Stimulated activated CD8-positive, alpha-beta memory T cell treated with anti-CD3 and anti-CD28 coated beads, Interleukin-15, amount 100 ng/mL, for 48 hours (primary cell): ENCODE measurements at regions not wholly inside any gene's neighbourhood (a gene's known extent, or its start where the extent isn't known, plus 50 kb on each side); places are given as distances from the start of the nearest gene placed in this dataset.

ENCODE experiments used
- DNase-seq, 2 donors: peaks; one replicate each; pipeline ENCODE4 v3.0.0-alpha.2; 2020; ENCODE audit warnings: low read depth in 2 of 2

DNA sequence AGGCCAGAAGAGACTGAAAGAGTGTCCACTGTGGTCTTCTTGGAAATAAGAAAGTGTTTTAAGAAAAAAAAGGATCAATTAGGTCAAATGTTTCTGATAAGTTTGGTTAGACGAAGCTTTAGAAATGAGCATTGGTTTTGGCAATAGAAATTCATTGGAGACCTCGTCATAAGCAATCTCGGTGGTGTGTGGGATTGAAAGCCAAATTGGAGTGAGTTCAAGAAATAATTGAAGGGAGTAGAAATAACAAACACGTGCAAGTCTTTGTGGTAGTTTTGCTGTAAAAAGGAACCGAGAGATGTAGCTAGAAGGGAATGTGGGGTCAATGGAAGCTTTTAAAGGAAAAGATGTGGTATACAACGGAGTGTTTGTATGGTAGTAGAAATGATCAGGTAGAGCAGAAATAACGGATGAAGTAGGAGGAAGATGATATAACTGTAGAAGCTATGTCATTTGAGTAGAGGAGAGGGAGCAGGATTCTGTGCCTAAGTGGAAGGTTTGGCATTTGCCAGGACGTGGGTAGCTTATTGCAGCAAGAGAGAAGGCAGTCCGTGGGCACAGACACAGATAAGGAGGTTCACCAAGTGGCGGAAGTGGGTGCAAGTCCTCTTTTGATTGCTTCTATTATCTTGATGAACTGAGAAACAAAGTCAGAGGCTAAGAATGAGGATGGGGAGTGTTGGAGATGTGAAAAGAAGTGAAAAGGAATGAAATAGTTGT is 146.2 kb downstream of the DACT1 start:
- no peak for DNase-seq

DNA sequence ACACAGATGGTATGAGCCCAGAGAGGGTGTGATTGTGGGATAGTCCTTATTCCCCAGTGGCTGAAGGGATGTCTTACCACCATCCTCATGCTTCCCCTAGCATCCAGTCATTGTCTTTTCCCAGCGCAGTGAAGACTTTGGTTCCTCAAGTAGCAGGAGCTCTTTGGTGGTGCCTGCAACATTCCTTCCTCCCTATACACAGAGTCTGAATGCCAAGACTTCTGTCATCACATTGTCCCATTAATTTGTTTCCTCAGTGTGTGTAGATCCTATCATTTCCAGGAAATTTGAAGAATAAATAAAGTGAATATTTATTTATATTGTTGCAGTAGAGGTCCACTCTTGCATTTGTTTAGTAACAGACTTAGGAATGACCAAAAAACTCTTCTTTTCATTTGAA is 147.2 kb downstream of the DACT1 start:
- DNase-seq = no peak

DNA sequence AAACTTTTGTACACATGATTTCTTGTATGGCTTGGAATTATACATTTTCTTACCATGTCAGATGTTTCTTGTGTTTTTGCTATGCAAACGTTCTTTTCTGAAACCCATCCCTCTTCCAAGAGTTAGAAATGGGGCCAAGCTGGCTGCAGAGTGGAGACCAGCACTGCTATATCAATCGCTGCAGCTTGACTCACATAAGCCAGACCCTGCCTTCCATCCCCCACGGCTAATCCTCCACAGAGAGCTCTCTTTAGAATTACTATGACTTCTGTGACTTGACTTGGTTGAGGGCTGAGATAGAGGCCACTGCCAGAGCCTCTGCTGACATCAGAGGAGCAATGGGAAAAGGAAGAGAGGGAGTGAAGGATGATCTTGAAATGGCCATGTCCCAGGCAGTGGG is 147.9 kb downstream of the DACT1 start:
- no peak for DNase-seq

DNA sequence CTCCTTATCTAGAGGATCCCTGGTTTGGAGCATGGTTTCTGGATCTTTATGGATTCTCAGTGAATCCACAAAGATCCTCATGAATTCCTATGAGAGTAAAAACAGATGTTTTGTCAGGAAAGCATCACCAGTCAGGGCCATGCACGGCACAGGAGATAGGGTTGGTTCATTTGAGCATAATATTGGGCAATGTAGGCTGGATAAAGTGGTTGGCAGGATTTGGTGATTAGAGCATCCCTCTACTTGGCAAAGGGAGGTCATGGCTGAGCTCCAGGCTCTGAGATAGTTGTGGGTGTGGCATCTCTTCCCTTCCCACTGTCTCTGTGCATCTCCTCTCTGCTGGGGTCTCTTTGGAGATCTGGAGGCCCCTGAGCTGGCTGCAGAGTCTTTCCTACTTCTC is 149.8 kb downstream of the DACT1 start:
- DNase-seq = no peak

DNA sequence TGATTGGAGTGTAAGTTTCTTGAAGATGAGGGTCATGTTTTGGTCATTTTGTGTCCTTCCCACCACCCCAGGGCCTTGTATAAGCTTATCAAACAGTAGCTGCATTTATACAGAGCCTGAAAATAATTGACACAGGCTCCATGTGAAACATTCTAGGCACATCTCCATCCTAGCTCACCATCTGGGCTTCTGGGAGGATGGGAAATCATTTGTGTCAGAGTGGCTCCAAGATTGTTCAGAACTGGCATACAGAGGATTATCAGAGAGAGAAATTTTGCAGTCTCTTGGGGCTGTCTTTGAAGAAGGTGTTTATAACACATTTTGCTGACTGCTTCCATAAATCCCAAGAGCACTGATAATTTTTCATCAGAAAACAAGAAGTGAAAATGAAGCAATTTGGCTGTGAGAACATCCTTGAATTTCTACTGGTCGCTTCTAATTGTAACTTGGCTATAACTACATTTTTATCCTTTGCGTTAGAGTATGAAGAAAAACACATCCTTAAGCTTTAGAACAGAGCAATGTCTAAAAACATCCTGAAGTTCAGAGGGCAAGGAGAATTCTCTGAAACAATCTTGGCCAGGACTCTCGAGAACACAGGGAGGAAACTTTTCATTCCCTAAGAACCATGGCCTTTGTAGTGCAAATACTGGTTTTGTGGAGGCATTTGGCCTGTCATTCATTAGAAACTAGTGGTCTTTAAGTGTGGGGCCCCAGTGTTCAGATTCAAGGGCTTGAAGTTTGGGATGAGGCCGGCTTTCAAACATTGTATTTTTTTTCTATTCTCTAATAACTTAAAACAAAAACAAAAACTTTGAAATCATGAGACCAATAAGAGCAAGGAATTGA is 151.1 kb downstream of the DACT1 start:
- DNase-seq = no peak

DNA sequence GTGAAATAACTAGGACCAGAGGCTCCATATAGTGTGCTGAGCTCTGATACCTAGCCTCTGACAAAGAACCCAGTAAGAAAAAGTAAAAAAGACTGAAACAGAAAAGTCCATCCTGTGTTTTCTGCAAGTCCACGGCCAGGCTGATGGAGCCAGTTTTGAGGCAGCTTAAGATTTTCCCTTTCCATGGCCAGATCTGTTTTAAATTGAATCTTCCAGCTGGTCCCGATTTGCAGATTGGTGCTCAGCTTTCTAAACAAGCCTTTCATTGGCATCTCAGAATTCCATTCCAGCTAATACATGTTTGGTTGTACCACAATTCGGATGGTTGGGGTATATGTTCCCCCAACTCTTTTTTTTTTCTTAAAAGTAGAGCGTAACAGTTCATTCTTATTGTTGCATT is 152.0 kb downstream of the DACT1 start:
- DNase-seq = no peak

DNA sequence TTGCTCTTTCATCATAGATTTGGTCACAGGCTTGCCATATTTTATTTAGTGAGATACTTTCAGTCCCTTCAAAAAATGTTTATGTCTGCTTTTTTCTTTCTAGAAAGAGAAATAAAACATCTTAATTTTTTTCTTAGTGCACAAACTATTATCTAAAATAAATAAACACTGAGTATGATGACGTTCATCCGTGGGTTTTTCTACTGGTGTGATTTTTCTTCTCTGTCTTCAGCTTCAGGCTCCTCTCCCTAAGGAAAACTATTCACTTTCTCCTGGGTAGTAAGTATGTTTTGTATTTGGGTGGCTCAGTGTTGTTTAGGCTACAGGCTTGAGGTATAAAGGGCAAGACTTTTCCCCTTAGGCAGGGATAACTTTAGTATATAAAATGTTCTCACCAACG is 154.7 kb downstream of the DACT1 start:
- DNase-seq = no peak

DNA sequence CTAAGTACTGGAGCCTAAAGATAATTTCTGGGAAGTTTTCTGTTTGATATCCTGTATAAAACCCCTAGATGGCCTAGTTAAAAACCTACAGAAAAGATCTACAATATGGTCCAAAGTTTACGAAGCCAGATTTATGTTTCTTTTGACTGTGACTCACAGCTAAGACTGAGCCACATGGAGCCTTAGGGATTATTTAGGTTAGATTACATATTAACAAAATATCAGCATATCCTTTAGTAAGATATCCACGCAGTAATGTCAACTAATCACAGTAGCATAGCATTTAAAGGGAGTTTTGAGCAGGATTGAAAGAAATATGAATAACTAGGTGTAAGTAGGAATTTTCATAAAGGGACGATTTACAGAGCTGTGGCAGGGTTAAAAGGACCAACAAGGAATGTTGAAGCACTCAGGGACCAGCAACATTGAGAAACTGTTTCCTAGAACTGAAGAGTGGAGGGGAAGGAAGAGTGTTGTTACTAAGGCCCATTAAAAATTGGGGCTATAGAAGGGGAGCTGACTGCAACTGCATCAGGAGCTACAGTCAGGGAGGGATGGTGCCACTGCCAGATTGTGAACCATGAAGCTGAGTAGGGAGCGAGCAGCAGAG is 155.5 kb downstream of the DACT1 start:
- no peak for DNase-seq

DNA sequence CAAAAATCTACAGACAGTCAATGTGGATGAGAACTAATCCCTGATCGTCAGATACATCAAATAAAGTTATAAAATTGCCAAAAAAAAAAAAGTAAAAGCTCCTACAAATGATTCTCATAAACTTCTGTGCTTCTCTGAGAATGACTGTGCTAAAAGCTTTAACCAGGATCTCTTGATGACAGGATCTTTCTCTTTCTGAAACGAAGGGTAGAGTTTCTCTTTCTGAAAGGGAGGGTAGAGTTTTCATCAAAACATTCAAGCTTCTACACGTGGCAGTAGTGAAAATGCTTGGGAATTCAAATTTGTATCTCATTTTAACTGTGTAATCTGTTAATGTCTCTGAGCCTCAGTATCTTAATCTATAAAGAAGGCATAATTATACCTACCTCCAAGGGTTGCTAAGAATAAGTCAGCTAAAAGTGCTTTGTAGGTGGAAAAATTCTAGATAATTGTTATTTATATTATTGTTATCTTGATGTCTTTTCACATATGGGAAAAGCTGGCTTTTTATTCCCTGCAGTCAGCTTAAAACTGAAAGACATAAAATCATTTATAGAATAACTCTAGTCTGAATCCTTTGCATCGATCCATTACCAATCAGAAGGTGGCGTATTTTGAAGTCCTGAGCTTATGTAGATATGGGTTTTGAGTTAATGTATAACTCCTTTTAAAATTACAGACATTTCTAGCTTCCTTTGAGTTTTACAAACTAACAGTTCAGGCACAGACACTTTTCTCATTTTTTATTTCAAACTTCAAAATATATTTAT is 157.4 kb downstream of the DACT1 start:
- DNase-seq = no peak

DNA sequence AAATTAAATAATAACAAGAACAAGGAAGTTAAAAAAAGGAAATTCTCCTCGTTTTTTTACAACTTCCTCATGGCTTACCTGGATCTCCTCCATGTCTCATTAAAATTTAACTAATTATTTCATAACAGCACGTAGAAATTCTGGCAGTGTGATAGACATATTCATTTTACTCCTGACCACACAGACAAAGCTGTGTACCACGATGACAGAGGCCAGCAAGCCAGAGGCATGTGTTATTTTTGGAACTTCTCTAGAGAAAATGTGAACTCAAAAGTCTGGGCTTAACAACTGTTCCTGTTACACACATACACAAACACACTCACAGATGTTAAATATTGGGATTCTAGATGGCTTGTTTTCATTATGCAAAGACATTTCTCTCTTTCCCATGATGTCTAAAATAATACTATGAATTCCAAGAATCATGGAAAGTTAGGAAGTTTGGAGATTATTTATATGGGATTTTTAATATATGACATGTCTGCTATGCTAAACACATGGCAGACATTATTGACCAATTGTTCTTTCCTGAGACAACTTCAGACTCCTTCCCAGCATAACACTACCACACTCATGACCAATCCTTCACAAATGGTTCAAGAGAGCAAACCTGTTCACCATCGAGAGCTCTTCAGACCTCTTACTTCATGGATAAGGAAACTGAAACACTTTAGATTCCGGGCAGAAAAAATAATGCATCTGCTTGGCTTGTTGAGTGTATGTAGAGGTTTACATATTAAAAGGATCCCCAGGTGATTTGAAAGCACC is 158.7 kb downstream of the DACT1 start:
- DNase-seq = no peak

DNA sequence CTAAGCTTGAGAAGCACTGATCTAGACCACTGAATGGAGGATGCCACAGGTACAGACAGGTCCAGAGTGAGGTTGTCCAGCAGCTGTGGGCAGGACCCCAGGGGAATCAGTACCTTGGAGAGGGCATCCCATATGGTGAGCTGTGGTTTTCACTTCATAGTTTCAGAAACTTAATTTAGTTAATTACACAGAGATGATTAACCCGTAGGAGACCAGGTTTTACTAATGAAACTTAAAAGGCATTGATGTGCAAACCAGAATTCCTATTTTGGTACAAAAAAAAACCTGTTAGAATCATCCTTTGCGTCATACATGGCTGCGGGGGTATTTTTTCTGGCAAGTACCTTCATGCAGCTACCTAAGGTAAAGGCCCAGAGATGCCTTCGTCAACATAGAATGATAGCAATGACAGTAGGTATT is 159.3 kb downstream of the DACT1 start:
- DNase-seq = no peak

DNA sequence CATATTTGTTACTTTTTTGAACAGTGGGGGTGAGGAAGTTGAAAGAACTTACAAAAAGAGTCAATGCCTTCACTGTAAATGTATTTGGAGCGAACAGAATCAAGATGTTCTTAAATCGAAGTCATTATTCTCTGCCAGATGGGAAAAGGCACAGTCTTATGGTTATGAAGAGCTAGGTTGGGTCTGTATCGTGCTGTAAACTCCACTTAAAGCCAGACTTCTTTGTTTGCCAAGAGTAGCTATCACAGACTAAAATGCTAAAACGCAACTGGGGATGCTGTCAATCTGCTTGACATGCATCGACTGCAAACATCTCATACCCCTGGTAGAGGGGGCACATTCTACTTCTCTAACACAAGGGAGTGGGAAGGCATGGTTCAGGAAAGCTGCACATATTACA is 160.4 kb downstream of the DACT1 start:
- DNase-seq = no peak

DNA sequence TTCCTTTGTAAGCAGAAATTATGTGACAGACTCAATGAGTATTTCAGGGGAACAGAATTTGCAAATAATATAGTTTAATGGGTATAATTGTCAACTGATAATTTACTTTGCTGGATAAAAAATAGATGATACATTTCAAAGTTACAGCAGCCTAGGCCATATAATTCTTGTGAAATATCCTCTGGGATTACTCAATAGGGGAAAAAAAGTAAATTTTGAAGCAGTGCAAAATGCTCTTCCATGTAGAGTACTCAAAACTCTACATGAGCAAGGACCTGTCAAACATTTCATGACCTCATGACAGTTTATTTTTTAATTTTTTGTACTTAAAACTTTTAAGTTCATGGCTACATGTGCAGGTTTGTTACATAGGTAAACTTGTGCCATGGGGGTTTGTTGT is 163.3 kb downstream of the DACT1 start:
- no peak for DNase-seq

DNA sequence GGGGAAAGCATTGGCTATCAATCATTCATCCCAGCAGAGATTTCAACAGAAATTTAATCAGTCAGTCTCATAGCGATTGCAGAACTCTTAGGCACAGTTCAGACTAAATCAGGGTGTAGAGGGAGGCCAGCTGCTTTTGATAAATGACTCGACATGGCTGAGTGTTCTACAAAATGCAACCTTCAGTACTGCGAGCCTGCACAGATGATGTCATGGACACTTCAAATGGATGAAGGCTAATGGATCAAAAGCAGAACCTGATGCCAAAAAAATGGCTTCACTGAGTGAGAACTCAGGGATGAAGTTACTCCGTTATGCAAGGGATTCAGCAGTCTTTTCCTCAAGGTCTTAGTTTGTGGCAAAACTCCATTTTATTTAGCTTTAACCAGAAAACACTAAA is 167.3 kb downstream of the DACT1 start:
- DNase-seq = no peak

DNA sequence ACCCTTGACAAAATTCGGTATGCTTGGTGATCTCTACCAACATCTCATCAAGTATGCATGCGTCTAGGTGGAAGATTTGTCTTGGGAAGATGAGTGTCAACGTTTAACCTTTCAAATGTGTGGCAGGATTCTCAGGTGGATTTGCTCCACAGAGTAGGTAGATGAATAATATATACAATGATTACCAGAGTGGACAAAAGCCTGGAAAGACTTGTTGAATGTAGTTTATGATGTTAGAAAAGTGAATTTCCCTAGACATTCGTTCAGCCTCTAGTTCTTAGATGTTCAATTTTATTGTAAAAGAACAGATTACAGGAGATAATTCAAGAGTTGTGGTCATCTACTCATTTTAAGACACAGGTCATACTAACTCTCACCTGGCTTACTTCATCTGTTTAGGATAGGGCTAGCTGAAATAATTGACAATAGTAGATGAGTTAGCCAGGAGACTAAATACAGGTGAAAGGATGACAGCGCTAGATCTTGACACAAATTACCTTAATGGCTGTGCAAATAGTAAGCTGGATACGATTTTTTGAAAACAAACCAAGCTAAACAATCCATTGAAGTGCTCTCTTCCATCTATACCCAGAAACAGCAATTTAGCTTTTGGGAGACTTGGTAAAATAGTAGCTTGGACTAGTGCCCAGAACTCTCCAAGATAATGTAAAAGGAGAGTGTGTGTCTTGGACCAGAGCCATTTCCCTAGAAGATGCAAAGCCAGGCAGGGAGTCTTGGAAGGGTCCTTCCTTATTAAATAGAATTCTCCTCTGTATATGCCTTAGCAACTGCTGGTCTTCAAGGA is 168.0 kb downstream of the DACT1 start:
- no peak for DNase-seq

DNA sequence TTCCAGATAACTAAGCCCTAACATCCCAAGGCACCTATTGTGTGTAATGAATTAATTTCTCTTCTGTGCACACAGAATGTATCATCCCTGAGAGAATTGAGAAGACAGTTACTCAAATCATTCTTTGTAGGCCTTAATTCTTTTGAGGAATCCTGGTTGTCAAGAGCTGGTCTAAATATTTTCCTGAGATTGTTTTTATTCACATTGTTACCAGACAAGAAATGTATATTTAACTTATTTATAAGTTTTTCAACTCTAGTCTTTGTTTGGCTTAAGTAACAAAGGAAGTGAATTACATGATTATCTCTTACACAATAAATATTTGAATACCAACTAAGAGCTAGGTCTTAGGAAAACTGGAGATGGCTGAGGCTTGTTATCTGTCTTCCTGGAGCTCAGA is 169.4 kb downstream of the DACT1 start:
- no peak for DNase-seq

DNA sequence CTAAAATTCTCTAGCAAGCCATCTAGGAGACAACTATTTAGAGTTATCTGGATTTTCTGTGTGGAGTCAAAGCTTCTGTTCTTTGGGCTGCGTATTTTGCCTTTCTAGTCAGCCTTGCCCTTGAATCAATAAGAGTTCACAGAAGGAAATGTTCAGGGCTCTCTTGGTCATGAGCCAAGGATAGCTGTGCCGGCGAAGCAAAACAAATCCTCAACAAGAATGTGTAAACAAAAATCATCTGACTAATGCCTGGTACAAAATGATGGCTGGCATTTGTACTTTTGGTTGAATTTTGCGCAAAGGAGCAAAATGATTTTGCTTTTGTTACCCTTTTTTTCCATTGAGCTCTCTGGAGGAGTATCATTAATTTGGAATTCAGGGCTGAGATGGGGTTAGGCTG is 171.1 kb downstream of the DACT1 start:
- no peak for DNase-seq

DNA sequence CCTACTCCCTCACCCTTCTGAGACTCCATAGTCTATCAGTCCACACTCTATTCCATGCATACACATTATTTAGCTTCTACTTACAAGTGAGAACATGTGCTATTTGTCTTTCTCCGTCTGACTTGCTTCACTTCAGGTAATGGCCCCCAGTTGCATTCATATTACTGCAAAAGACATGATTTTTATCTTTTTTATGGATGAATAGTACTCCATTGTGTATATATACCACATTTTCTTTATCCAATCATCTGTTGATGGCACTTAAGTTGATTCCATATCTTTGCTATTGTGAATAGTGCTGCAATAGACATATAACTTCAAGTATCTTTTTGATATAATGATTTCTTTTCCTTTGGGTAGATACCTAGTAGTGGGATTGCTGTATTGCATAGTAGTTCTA is 171.8 kb downstream of the DACT1 start:
- no peak for DNase-seq

DNA sequence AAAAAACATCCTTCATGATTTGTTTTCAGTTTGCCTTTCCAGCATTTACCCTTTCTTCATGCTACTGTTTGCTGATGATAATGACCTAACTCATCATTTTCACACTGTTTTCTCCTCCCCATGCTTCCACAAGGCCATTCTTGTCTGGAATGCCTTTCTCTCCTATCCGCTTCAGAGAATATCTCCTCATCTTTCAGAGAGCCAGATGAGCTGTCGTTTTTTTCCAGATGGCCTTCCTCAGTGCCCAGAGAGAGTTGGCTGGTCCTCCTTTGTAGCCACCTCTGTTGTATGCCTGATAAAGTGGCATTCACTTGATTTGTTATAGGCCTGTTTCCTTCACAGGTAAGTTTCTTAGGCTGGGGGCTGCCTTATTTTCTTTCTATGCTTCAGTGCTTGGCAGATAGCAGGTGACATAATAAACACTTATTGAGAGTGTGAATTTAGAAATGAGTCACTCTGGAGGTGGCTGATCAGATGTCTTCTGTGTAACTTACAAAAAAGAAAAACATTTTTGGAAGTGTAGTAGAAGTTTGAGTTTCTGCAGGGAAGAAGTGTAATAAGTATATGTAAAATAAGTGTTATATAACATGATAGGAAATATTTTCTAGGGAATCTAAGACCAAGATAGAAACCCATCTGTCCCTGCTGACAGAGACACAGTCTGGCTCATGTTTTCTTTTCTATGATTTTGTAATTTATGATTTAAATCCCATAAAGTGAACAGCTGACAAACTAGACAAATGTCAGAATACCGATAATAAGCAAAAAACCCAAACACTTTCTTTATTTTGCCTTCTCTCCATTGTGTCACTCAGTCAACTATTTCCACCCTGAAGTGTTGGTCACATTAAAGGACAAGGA is 174.5 kb downstream of the DACT1 start:
- no peak for DNase-seq

DNA sequence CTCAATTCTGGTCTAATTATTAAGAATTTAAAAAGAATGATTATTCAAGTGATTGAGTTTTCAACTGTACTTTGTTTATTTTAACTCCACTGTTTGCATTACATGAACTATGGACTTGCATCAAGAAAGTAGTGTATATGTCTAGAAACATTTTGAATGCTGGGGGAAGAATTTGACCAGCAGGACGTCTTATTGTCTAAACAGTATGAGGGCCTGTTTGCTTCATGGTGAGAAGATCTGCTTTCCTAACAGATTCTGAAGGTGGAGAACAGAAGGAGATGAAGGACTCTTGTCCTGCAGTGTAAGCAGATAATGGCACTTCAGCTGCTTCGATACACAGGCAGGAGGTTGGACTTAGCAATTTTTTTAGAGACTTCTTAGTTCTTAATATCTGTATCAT is 176.0 kb downstream of the DACT1 start:
- no peak for DNase-seq
